ENCODE measurements at regions not wholly inside any gene's neighbourhood (a gene's known extent, or its start where the extent isn't known, plus 50 kb on each side); places are given as distances from the start of the nearest gene placed in this dataset.

- no peak overlapping the region for H4K5ac ChIP-seq (ENCODE audit: insufficient read length, low read depth, low read length)
- no peak overlapping the region for H3K4ac ChIP-seq (replicated peaks; ENCODE audit: insufficient read length, low read depth, low read length)
- H3K9ac ChIP-seq (replicated peaks in 1 of 4; ENCODE audit: extremely low read depth in 1 of 4, low read depth in 3 of 4, low read length in 3 of 4) = no peak overlapping the region
- WGBS, 2 experiments (ENCODE audit: extremely low coverage in 1 of 2, insufficient coverage in 1 of 2, insufficient read length in 1 of 2, insufficient replicate concordance in 2 of 2, low coverage in 1 of 2, low lambda C conversion rate in 2 of 2, missing lambda C conversion rate in 1 of 2) = 69% methylated on average over 4 of the region's 4 CpGs; no CpG with 5 or more reads in 1 of the 2 experiments
- H4K91ac ChIP-seq (replicated peaks; ENCODE audit: insufficient read length, low read length) = no peak overlapping the region
- H4K8ac ChIP-seq (ENCODE audit: extremely low read depth, insufficient read depth, low read length) = no peak overlapping the region
- H2BK15ac ChIP-seq (ENCODE audit: low read length) = no peak overlapping the region
- no peaks in the 10 kb centered on the region for H4K20me1 ChIP-seq (replicated peaks in 1 of 2; ENCODE audit: control insufficient read depth in 1 of 2, insufficient read depth in 2 of 2, low read length in 2 of 2)
- H2BK12ac ChIP-seq (ENCODE audit: low read depth, low read length) = no peak overlapping the region
- no peaks in the 10 kb centered on the region; a peak in 1 of 7 replicates for H3K4me1 ChIP-seq (replicated peaks in 1 of 4; ENCODE audit: control insufficient read depth in 3 of 4, insufficient read depth in 4 of 4, low read length in 3 of 4)
- no peak overlapping the region for H2BK120ac ChIP-seq (replicated peaks; ENCODE audit: low read depth, low read length)
- no peak overlapping the region for H2BK20ac ChIP-seq (ENCODE audit: low read length)
- H3K18ac ChIP-seq (ENCODE audit: extremely low read depth, low read length) = no peak overlapping the region
- H3K23me2 ChIP-seq (ENCODE audit: low read depth, low read length) = no peaks in the 10 kb centered on the region
- no peak overlapping the region for H3K4me3 ChIP-seq (ENCODE audit: extremely low read depth in 1 of 4, insufficient read depth in 2 of 4, low read depth in 3 of 4, low read length in 4 of 4)
- DNase-seq (ENCODE audit: low read depth in 1 of 2, low spot score in 2 of 2) = no peak
- H3K79me1 ChIP-seq (ENCODE audit: low read depth, low read length) = no peaks in the 10 kb centered on the region
- H3K27ac ChIP-seq (ENCODE audit: low read depth, low read length) = no peak overlapping the region
- H3K36me3 ChIP-seq (ENCODE audit: control insufficient read depth in 2 of 4, insufficient read depth in 4 of 4, low read length in 3 of 4) = no peaks in the 10 kb centered on the region
- ChIA-PET CTCF (ENCODE audit: partially characterized antibody) (interaction anchor here (0.9 to 2.1 kb wide), 11 partner anchors 10 to 1133 kb away, joined by 3 to 10 read pairs (median 3); no protein-coding TSS in a partner anchor), POLR2A (ENCODE audit: partially characterized antibody) (interaction anchor here (0.8 kb wide), 1 partner anchor 163 kb away, joined by 3 read pairs; no protein-coding TSS in a partner anchor)
- H3K14ac ChIP-seq (ENCODE audit: insufficient read length) = no peak overlapping the region
- FAIRE-seq = no peak
- H3K79me2 ChIP-seq (ENCODE audit: control insufficient read depth in 1 of 2, insufficient read depth in 2 of 2, low read length in 2 of 2) = no peaks in the 10 kb centered on the region
- 0 out of 2 replicates have a peak overlapping the region, but pooled peaks have one; percentile 95 for H2AFZ ChIP-seq (ENCODE audit: low read length)
- H3K56ac ChIP-seq (replicated peaks; ENCODE audit: insufficient read length, low read depth, low read length) = no peak overlapping the region
- H3K23ac ChIP-seq (ENCODE audit: insufficient read length) = no peak overlapping the region
- H3K27me3 ChIP-seq (replicated peaks in 1 of 4; ENCODE audit: control insufficient read depth in 3 of 4, extremely low read depth in 1 of 4, insufficient read depth in 3 of 4, low read length in 3 of 4) = no peaks in the 10 kb centered on the region
- no peak overlapping the region for H2AK5ac ChIP-seq (ENCODE audit: low read depth, low read length)
- no peak overlapping the region for H2BK5ac ChIP-seq (ENCODE audit: low read depth, low read length)
- no peak overlapping the region for H3K4me2 ChIP-seq (ENCODE audit: insufficient read depth in 1 of 2, low read depth in 2 of 2, low read length in 2 of 2)
- H3K9me3 ChIP-seq (ENCODE audit: insufficient read depth in 2 of 2, low read depth in 1 of 2, low read length in 1 of 2) = peaks cover 0 to 11% of the 10 kb centered on the region in 2 experiments; a peak in 2 of 4 replicates
- no peak for TF ChIP-seq EP300 (IDR thresholded peaks at IDR 0.05; ENCODE audit: borderline replicate concordance in 1 of 2, low read depth in 2 of 2, low read length in 2 of 2)
- TF ChIP-seq RXRA (IDR thresholded peaks at IDR 0.05; ENCODE audit: insufficient read depth, low read depth, low read length) = no peak
- no peak for TF ChIP-seq MAFK (IDR thresholded peaks at IDR 0.05; ENCODE audit: low read depth, low read length)
- no peak for TF ChIP-seq NANOG (IDR thresholded peaks at IDR 0.05; ENCODE audit: insufficient read depth, low read depth, low read length, poor library complexity, severe bottlenecking)
- no peak for TF ChIP-seq BRCA1 (IDR thresholded peaks at IDR 0.05; ENCODE audit: low read depth, low read length)
- TF ChIP-seq RBBP5 (IDR thresholded peaks at IDR 0.05; ENCODE audit: borderline replicate concordance, low read depth, low read length) = no peak
- TF ChIP-seq BCL11A (IDR thresholded peaks at IDR 0.05; ENCODE audit: low read depth in 2 of 2, low read length in 2 of 2) = no peak
- TF ChIP-seq KDM5A (IDR thresholded peaks at IDR 0.05; ENCODE audit: low read length) = no peak
- no peak for TF ChIP-seq SAP30 (IDR thresholded peaks at IDR 0.05; ENCODE audit: insufficient read depth, insufficient replicate concordance, low read length)
- no peak for TF ChIP-seq TAF7 (optimal IDR thresholded peaks at IDR 0.05; ENCODE audit: borderline replicate concordance, low read depth, low read length)
- TF ChIP-seq TEAD4 (IDR thresholded peaks at IDR 0.05; ENCODE audit: low read depth, low read length) = no peak
- no peak for TF ChIP-seq E2F6 (IDR thresholded peaks at IDR 0.05)
- TF ChIP-seq RFX5 (IDR thresholded peaks at IDR 0.05; ENCODE audit: borderline replicate concordance, low read depth, low read length) = no peak
Measured at GRCh38 chr4:14787221-14787620, 215.1 kb upstream of the CPEB2 start.

All from H1 (cell line).